DMS 273 treated with DMSO at 0.1 percent for 48 hours (cell line): ENCODE measurements at regions not wholly inside any gene's neighbourhood (a gene's known extent, or its start where the extent isn't known, plus 50 kb on each side); places are given as distances from the start of the nearest gene placed in this dataset.
A peak's percentile ranks its signal among the peaks of the same experiment; 100 is the strongest.

Source experiments
- DNase-seq: peaks from one replicate; lab custom pipeline; 2025; lab: John Stamatoyannopoulos, UW

DNA sequence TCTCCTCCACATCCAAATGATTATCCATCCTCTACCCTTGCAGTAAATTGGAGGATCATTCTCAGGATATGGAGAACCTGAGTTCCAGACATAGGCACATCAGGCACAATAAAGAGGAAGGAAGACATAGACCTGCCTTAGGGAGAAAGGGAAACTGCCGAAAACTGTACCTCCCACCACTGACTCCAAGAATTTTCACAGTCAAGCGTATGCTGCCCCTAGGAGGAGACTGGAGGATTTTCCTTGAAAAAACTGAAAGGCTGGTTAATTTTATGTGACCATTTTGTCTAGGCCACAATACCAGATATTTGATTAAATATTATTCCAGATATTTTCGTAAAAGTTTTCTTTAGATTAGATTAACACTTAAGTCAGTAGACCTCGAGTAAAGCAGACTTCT is 638.5 kb upstream of the PKDCC start:
- no peak for DNase-seq

DNA sequence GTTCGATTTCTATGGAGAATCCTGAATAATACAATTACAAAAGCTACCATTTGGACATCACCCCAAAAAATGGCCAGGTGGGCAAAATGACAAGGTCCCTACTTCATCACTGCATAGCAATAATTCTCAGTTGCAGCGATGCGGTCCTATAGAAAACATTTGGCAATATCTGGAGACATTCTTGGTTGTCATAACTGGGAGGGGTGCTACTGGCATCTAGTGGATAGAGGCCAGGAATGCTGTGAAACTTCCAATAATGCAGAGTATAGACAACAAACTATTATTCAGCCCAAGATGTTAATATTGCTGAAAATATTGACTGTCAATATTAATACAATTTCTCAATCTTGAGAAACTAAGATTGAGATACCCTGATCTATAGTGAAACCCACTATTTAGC is 637.8 kb upstream of the PKDCC start:
- DNase-seq = no peak

DNA sequence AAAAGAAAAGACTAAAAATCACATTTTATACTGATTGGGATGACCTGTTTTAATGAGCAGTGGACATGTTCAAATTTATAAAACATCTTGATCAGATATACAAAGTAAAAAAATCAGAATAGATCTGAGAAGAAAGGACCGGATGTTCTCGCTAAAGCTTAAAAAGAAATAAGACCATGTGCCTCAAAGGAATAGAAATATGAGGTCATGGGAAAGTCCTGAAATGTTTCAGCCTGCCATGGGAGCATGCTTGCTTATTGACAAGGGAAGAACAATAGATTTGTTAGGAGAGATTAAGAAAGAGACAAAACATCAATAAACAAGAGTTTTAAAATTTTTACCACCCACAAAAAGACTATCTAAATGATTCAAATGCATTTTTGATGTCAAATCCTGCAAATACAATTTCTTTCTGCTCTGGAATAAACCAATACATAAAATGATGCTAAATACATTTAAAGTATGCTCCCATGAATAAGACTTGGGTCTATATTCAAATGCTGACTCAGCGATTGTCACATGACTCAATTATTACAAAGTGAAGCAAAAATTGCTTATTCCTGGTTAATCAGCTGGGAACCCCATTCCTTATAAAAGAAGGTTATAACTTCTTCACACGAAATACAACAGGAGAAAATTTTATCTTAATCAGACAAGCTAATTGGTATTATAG is 633.9 kb upstream of the PKDCC start:
- no peak for DNase-seq

DNA sequence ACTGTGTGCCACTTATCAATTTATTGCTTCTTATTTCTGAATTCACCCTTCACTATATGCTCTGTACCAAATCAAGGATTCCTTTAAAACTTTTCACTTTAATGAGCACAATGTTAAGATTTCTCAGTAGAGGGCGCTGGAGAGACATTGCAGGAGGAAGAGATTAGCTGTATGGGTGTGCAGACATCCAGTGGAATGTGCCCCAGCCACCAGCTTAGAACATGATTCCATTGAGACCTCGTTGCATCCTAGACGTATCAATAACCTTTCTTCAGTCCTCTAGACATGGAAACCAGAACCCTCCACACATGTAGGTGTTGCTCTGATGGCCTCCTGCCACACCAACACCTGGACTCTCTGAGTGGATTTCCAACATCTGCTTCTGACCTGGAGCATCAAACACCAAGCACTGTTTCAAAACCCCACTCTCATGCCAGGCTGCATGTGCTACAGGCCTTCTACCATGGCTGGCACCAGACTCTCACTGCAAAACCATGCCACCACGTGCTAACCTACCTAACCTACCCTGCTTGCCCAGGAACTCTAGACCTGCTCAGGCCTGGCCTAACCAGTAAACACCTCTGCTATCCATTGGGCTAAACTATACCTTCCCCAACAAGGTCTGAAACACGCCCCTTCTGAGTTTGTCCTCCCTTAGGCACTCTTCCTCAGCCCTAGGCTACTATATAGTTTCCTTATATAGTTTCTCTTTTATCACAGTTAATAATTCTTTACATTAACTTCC is 633.2 kb upstream of the PKDCC start:
- DNase-seq = peak; percentile 6

DNA sequence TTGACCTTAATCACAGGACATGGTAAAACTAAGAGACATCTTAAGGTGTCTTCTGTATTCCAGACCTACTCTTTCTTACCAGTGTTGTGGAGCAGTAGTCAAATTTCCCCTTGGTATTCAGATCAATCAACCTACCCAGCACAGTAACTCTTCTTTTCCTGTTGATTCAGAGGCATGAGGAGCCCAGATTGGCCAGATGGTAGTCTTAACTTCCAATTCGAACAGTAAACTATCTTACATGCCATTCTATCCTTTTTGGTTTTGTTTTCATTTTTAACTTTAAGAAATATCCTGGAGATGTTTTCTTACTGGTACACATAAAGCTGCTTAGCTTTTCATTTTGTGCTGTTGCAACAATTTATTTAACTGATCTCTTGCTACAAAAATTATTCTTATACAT is 630.3 kb upstream of the PKDCC start:
- DNase-seq = no peak

DNA sequence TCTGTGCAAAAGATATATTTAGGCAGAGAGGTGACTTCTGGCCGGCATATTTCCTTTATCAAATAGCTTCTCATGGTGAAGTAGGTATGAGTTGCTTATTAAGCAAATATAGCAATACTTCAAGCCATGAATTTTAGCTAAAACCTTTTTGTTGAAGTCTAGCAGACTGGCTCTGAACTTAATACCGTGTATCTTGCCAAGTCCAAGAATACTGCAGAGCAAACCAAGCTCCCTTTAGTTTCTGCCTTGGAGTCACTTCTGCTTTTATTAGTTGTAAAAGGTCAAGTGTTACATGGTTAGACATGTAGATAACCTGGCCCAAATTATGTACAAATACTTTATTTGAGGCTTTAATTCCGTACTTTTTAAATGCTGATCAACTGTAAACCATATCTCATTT is 627.6 kb upstream of the PKDCC start:
- DNase-seq = no peak

DNA sequence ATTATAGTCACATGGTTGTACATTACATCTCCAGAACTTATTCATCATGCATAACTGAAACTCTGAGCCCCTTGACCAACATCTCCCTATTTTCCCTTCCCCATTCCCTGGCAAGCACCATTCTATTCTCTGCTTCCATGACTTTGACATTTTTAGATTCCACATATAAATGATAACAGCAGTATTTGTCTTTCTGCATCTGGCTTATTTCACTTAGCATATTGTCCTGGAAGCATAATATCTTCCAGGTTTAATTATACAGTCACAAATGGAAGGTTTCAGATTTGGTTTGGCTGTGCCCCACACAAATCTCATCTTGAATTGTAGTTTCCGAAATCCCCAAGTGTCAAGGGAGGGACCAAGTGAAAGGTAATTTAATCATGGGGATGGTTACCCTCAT is 626.9 kb upstream of the PKDCC start:
- no peak for DNase-seq

DNA sequence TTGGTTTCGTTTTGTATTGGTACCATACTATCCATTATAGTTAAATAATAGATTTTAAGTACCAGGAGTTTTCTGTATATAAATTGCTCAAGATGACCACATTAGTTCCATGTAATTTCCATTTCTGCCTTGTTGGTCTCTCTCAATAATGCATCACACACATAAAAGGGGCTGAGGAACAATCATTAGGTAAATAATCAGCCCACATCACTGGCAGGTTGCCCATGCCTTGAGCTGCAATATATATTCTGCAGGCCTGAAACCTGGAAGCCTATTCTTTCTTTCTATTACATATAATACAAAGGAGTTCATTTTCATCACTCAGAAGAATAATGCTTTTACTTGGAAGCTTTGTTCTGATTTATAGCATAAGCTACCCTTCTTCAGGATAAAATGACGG is 616.1 kb upstream of the PKDCC start:
- DNase-seq = no peak

DNA sequence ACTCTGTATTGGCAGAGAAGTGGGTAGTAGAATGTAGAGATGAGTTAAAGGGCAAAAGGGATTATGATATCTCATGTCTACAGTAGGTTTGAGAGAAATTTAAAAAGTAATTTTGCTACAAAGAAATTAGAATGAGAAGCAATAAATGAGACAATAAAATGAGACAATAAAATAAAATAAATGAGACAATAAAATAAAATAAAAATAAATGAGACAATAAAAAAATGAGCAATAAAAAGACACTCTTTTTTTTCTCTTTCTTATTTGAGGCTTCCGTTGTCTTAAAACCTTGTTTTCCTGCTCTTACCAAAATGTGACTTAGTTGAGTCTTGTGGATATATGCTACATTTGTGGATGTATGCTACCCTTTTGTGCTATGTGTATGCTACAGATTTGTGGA is 615.4 kb upstream of the PKDCC start:
- no peak for DNase-seq

DNA sequence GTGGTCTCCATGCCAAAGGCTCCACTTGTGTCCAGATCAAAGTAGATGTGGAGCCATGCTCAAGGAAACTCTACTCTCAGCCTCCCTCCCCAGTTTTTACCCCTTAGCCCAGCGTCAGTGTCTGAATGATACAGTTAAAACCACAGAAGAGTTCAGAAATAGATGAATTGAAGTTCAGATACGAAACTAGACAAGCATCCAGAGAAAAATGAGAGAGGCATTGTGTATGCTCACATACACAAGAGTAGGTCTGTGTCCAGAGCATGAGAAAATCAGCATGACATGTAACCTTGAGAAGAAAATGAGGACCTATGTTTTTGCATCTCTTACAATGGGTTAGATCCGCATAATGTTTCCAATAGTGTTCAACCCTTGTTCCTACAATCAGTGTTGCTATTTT is 612.8 kb upstream of the PKDCC start:
- no peak for DNase-seq

DNA sequence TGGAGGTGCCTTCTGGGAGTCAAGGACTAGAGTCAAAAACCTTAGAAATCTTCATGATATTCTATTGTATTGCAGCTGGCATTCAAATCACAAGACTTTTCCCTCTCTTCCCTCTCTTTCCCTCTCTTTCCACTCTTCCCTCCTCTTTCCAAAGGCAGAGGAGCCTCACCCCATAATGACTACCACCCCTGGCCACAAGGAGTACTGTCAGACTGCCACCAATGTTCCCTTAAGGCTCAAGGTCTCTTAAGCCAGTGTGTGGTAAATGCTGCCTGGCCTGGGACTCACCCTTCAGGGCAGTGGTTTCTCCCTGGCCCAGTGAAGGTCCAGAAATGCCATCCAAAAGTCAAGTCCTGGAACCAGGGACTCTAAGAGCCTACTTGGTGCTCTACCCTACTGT is 605.9 kb upstream of the PKDCC start:
- no peak for DNase-seq

DNA sequence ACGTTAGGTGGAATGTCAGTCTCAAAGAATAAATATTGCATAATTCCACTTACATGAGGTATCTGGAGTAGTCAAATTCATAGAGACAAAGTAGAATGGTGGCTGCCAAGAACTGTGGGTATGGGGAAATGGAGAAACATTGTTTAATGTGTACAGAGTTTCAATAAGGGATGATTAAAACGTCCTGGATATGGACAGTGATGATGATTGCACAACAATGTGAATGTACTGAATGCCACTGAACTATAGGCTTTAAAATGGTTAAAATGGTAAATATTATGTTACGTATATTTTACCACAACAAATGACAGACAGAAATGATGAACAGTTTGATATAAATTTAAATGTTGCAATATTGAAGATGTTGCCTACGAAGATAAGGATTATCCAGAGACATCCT is 602.0 kb upstream of the PKDCC start:
- no peak for DNase-seq

DNA sequence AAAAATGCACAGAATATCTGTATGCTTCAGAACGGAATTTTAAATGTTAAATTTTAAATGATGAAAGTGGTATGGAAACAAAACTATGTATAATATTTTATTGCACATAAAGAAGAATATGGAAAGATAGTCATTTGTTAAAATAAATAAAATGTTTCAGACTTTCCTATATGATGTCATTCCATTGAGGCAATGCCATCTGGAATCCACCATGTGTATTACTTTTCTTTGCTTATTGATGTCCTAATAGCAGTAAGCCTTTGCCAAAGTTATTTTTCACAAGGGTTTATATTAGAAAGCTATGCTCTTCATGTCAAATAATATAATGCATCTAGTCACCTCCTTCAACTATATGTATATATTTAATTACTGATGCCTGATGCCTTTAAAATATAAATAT is 601.6 kb upstream of the PKDCC start:
- no peak for DNase-seq

DNA sequence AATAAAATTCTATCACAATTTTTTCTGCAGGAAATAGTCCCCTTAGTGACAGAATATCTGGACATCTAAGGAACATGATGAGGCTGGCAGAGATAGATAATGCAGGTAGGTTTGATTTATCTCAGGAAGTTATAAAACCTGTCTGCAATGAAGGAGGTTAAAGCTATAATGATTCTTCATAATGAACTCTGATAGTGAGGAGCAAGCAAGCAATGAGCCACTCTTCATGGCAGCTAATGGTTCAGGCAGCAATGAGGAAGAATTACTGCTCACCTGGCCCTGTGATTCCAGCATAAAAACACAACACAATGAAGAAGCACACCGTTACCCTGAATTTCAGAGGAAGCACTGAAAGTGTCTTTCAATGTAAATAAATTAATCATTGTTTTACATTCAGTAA is 599.6 kb upstream of the PKDCC start:
- no peak for DNase-seq

DNA sequence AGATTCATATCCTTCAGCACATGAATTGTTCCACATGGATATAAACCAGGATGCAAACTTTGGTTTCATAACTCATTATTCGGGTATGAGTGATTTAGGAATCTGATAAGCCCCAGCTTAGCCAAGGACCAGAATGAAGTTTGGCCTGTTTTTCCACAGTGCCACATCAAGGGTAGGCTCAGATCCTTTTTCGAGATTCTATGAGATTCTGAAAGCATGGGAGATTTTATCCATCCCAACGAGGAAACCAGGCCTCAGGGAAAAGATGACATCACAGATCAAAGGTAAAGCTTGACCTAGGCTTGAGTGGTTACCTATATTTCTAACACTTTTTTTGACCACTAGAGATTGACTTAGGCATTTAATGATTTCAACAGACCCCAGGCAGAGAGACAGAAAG is 590.8 kb upstream of the PKDCC start:
- DNase-seq = no peak

DNA sequence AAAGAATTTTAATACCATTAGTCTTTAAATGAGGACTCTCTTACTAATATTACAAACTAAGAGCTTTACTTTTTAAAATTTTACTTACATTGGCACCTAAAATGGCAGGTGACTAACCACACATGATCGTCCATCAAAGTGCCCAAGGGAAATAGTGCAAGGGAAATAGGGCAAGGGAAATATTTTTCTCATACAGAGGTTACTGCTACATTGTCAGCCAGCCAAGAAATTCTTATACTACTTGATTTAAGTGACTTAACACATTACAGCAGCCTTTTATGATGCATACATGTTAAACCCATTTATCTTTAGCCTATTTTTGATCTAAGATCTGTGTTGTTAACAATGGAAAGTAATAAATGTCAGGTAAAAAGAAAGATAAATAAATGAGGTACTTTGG is 587.2 kb upstream of the PKDCC start:
- no peak for DNase-seq

DNA sequence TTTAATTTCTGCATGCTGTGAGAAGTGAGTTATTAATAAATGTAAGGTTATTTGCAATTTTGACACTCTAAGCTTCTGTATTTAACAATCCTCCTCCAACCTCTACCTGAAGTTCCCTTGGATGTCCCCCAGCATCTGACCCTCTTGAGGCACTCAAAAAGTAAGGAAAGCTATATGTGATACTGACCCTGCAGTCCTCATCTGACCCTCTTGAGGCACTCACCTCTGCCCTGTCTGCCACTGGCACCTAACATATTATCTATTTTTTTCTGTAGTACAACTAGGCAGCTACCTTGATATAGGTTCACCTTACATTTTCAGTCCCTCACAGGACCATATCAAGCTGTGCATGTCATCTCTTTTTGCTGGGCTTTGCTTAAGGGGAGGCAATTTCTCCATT is 583.4 kb upstream of the PKDCC start:
- DNase-seq = no peak

DNA sequence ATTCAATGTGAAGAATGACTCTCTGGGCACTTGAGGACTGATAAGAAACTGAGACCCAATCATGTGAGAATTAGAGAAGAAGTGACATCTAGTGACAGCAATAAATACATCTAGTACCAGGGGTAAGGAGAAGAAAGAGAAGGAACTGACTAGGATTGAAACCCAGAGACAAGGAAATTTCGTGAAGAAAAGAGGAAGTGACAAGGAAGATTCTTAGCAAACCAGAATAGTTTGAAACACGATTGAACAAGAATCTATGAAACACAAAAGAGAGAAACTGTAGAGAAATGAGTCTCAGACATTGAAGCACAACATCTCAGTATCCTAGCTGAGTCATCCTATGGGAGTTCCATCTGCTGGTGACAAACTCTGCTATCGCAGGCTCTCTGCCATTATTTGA is 571.9 kb upstream of the PKDCC start:
- no peak for DNase-seq

DNA sequence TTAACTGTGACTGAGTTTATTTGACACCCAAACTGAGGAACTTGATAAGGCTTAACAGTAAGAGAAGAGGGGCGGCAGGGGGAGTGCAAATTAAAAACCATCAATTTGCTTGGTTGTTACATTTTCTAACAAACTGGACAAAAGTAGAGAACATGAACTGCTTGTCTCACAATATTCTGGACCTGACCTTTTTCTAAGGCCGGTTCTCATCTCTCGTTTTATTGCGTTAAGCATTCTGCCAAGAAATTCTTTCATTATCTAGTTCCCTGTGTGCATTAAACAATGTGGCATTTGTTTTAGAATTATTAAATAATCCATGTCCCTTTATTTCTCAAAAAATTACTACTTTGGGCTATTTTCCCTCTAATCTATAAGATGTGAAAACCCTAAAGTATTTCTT is 565.2 kb upstream of the PKDCC start:
- DNase-seq = no peak

DNA sequence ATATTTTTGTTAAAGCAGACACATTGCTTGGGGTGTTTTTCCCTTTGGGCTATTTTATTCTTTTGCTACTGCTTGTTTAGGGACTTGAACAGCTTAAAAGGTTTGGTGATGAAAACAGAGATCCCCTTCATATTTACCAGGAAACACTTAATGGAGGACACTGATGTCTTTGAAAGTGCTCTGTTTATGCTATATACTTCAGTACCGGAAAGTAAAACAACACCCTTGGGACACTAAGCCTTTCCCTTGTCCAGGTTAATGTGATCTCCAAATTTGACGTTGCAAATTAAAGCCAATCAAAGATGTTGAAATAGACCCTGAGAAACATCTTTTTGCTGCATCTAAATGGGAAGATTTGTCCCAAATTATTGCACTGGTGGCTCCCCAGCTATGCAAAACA is 564.6 kb upstream of the PKDCC start:
- DNase-seq = no peak

DNA sequence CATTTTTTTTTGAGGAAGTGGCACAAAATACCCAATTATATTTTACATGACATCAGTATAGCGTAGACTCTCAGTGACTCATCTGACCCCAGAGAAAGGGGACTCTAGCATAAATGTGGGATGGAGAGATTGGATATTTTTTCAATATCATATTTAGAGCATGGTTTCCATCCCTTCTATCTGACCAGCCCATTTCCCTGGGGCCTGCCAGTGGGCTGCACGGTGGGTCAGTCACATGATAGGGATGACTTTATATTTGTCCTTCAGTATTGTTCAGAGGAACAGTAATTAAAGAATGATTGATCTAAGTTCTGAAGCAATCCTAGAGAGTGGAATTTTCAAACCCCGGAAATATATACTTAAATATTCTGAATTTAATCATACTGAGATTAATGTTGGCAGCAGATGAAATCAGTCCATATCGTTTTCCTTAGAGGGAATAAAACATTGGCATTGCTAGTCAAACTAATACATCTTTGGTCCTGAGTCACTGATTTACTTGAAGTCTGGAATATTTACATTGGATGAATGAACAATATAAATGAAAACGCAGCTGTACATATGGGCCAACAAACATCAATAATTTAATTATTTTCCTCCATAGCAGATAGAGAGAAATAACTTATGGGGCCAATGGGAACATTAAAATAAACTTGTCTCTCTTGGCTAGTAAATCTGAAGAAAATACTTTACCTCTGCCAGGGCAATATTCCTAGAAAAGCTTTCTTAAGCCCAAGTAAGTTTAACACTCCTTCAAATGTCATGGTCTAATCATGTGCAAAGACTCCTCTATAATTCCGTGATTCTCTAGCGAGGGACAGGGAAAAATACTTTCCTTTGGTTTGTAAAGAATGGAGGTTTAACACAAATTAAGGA is 563.6 kb upstream of the PKDCC start:
- no peak for DNase-seq

DNA sequence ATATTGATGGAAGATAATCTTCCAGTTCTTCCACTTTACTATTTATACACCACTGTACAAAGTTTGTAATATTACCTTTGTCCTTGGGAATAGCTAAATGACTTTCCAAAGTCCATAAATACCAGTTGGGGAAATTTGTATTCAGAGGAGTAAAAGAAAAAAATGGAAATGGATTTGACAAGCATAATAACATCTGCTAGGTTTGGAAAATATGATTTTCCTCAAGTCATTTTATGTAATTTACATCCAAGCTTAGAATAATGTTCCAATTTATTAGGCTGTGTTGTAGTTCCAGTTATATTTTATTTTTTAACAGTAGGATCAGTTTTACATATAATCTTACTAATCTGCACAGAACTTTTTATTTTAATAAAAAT is 563.0 kb upstream of the PKDCC start:
- no peak for DNase-seq

DNA sequence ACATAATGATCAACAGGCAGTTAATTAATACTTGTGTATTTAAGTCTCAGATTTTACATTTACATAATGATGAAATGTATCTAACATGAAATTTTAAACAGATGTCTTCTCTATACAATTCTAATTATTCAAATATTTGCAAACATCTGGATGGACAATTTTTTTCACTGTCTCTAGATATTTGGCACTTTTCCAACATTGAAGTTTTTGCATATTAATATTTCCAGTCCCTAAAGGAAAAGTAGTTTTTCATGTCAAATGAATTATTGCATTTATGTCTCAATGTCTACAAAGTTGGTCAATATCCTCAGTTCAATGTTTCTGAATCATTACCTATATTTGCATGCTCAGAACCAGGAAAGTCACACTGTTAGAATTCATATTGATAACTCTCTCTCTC is 560.9 kb upstream of the PKDCC start:
- no peak for DNase-seq
